ENCODE measurements at regions not wholly inside any gene's neighbourhood (a gene's known extent, or its start where the extent isn't known, plus 50 kb on each side); places are given as distances from the start of the nearest gene placed in this dataset.
A peak's percentile ranks its signal among the peaks of the same experiment; 100 is the strongest.
"Not testable (repeated sequence)": the region's sequence is repeated elsewhere in the genome, so short reads cannot be mapped to it uniquely, and the experiment has no call there.

- H3K9me3 ChIP-seq (replicated peaks in 1 of 2; ENCODE audit: control insufficient read depth in 2 of 2, insufficient read depth in 1 of 2, low read depth in 1 of 2, low read length in 2 of 2); H3K23ac ChIP-seq (ENCODE audit: low read depth, low read length, poor library complexity); H3K18ac ChIP-seq (ENCODE audit: low read length); H3K4ac ChIP-seq (ENCODE audit: low read length); H2AK5ac ChIP-seq (ENCODE audit: low read depth, low read length); H3K27ac ChIP-seq (replicated peaks; ENCODE audit: low read length); H4K91ac ChIP-seq (ENCODE audit: low read depth, low read length, poor library complexity); H2AFZ ChIP-seq (ENCODE audit: low read length); H2BK15ac ChIP-seq (ENCODE audit: low read length); H4K8ac ChIP-seq (ENCODE audit: low read depth, low read length); H2BK120ac ChIP-seq (ENCODE audit: low read depth, low read length); H3K4me2 ChIP-seq (ENCODE audit: insufficient read depth, low read length, poor library complexity, severe bottlenecking); DNase-seq (ENCODE audit: low spot score); H3K14ac ChIP-seq (ENCODE audit: low read length); H2BK5ac ChIP-seq (ENCODE audit: low read length); H3K79me1 ChIP-seq (ENCODE audit: low read depth, low read length); H3K4me1 ChIP-seq (ENCODE audit: control insufficient read depth in 2 of 2, insufficient read depth in 1 of 2, low read depth in 1 of 2, low read length in 2 of 2); H3K9ac ChIP-seq (ENCODE audit: low read depth, low read length, poor library complexity); H3K36me3 ChIP-seq (replicated peaks in 1 of 2; ENCODE audit: control insufficient read depth in 2 of 2, insufficient read depth in 2 of 2, low read length in 2 of 2); H3K4me3 ChIP-seq (ENCODE audit: low read length in 2 of 2); H2BK12ac ChIP-seq (ENCODE audit: low read length): not testable (repeated sequence)
- no CpG with 5 or more reads among the region's 6 CpGs for WGBS, 2 donors (ENCODE audit: extremely low coverage in 2 of 2, insufficient read length in 2 of 2, insufficient replicate concordance in 1 of 2)
- peaks cover 0 to 14% (median 0%) of the 10 kb centered on the region in 3 experiments for H3K27me3 ChIP-seq (ENCODE audit: control insufficient read depth in 3 of 3, insufficient read depth in 3 of 3, low read depth in 1 of 3, low read length in 3 of 3)
These were observed 88.6 kb upstream of the CUX1 start for GRCh38 chr7:101728873-101729240.

DNA sequence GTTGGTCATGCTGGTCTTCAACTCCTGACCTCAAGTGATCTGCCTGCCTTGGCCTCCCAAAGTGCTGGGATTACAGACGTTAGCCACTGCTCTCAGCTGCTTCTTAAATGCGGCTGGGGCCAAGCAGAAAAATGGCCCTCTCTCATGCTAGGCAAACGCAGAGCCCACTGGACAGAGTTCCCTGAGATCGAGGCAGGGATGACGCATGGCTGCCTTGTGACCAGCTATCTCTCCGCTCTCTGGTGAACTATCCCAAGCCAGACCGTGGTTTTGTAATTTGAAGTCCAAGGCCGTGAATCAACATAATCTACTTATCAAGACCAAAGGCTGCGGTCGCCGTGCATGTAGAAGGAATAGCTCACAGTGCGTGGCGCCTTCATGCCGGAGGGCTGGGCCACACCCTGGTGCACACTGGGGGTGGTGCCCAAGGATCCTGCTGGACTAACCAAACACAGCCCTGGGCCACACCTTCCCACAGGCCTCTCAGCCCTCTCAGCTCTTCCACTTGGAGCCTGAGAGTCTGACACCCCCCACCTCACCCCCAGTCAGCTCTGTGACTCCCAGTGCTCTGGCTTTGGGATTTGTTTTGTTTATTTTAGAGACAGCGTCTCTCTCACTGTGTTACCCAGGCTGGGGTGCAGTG lies 88.1 kb upstream of the CUX1 start:
- H3K4me3 ChIP-seq (ENCODE audit: low read length in 2 of 2) = no peak overlapping the region
- H3K18ac ChIP-seq (ENCODE audit: low read length) = peak overlapping the region; percentile 78
- H2AK5ac ChIP-seq (ENCODE audit: low read depth, low read length) = peak overlapping the region; percentile 92
- H3K4me2 ChIP-seq (ENCODE audit: insufficient read depth, low read length, poor library complexity, severe bottlenecking) = no peak overlapping the region
- H3K9me3 ChIP-seq (replicated peaks in 1 of 2; ENCODE audit: control insufficient read depth in 2 of 2, insufficient read depth in 1 of 2, low read depth in 1 of 2, low read length in 2 of 2) = peaks cover 0 to 1% of the 10 kb centered on the region in 2 donors
- H2BK12ac ChIP-seq (ENCODE audit: low read length) = no peak overlapping the region
- H3K27ac ChIP-seq (replicated peaks; ENCODE audit: low read length) = no peak overlapping the region
- no peaks in the 10 kb centered on the region for H3K36me3 ChIP-seq (replicated peaks in 1 of 2; ENCODE audit: control insufficient read depth in 2 of 2, insufficient read depth in 2 of 2, low read length in 2 of 2)
- no peak overlapping the region for H2BK120ac ChIP-seq (ENCODE audit: low read depth, low read length)
- H4K91ac ChIP-seq (ENCODE audit: low read depth, low read length, poor library complexity) = no peak overlapping the region
- H3K4ac ChIP-seq (ENCODE audit: low read length) = no peak overlapping the region
- H3K14ac ChIP-seq (ENCODE audit: low read length) = no peak overlapping the region
- no peak overlapping the region for H3K9ac ChIP-seq (ENCODE audit: low read depth, low read length, poor library complexity)
- H3K23ac ChIP-seq (ENCODE audit: low read depth, low read length, poor library complexity) = no peak overlapping the region
- H2AFZ ChIP-seq (ENCODE audit: low read length) = no peak overlapping the region
- no peak for DNase-seq (ENCODE audit: low spot score)
- H3K4me1 ChIP-seq (ENCODE audit: control insufficient read depth in 2 of 2, insufficient read depth in 1 of 2, low read depth in 1 of 2, low read length in 2 of 2) = peaks cover 0 to 11% of the 10 kb centered on the region in 2 donors
- H3K27me3 ChIP-seq (ENCODE audit: control insufficient read depth in 3 of 3, insufficient read depth in 3 of 3, low read depth in 1 of 3, low read length in 3 of 3) = peaks cover 0 to 14% (median 0%) of the 10 kb centered on the region in 3 experiments
- H2BK15ac ChIP-seq (ENCODE audit: low read length) = no peak overlapping the region
- WGBS, 2 donors (ENCODE audit: extremely low coverage in 2 of 2, insufficient read length in 2 of 2, insufficient replicate concordance in 1 of 2) = no CpG with 5 or more reads among the region's 15 CpGs
- H2BK5ac ChIP-seq (ENCODE audit: low read length) = no peak overlapping the region
- H3K79me1 ChIP-seq (ENCODE audit: low read depth, low read length) = no peaks in the 10 kb centered on the region
- no peak overlapping the region for H4K8ac ChIP-seq (ENCODE audit: low read depth, low read length)

- Histone ChIP-seq H2AFZ (ENCODE audit: low read length) (no peak overlapping the region), H3K27ac (replicated peaks; ENCODE audit: low read length) (no peak overlapping the region), H4K91ac (ENCODE audit: low read depth, low read length, poor library complexity) (no peak overlapping the region), H3K27me3 (ENCODE audit: control insufficient read depth in 3 of 3, insufficient read depth in 3 of 3, low read depth in 1 of 3, low read length in 3 of 3) (peaks cover 0 to 14% (median 0%) of the 10 kb centered on the region in 3 experiments), H3K9me3 (replicated peaks in 1 of 2; ENCODE audit: control insufficient read depth in 2 of 2, insufficient read depth in 1 of 2, low read depth in 1 of 2, low read length in 2 of 2) (no peaks in the 10 kb centered on the region), H3K18ac (ENCODE audit: low read length) (peak overlapping the region; percentile 59), H2BK120ac (ENCODE audit: low read depth, low read length) (no peak overlapping the region), H3K4ac (ENCODE audit: low read length) (no peak overlapping the region), H3K23ac (ENCODE audit: low read depth, low read length, poor library complexity) (no peak overlapping the region), H2BK12ac (ENCODE audit: low read length) (no peak overlapping the region), H4K8ac (ENCODE audit: low read depth, low read length) (no peak overlapping the region), H3K14ac (ENCODE audit: low read length) (no peak overlapping the region), H3K79me1 (ENCODE audit: low read depth, low read length) (no peaks in the 10 kb centered on the region), H3K9ac (ENCODE audit: low read depth, low read length, poor library complexity) (peak overlapping the region; percentile 50), H2BK5ac (ENCODE audit: low read length) (no peak overlapping the region), H3K4me2 (ENCODE audit: insufficient read depth, low read length, poor library complexity, severe bottlenecking) (no peak overlapping the region), H3K36me3 (replicated peaks in 1 of 2; ENCODE audit: control insufficient read depth in 2 of 2, insufficient read depth in 2 of 2, low read length in 2 of 2) (no peaks in the 10 kb centered on the region), H3K4me3 (ENCODE audit: low read length in 2 of 2) (no peak overlapping the region), H3K4me1 (ENCODE audit: control insufficient read depth in 2 of 2, insufficient read depth in 1 of 2, low read depth in 1 of 2, low read length in 2 of 2) (peaks cover 0 to 12% of the 10 kb centered on the region in 2 donors), H2AK5ac (ENCODE audit: low read depth, low read length) (no peak overlapping the region), H2BK15ac (ENCODE audit: low read length) (no peak overlapping the region)
- no CpG with 5 or more reads among the region's 11 CpGs for WGBS, 2 donors (ENCODE audit: extremely low coverage in 2 of 2, insufficient read length in 2 of 2, insufficient replicate concordance in 1 of 2)
- no peak for DNase-seq (ENCODE audit: low spot score)
These were observed 85.8 kb upstream of the CUX1 start for GRCh38 chr7:101731502-101732084.

DNA sequence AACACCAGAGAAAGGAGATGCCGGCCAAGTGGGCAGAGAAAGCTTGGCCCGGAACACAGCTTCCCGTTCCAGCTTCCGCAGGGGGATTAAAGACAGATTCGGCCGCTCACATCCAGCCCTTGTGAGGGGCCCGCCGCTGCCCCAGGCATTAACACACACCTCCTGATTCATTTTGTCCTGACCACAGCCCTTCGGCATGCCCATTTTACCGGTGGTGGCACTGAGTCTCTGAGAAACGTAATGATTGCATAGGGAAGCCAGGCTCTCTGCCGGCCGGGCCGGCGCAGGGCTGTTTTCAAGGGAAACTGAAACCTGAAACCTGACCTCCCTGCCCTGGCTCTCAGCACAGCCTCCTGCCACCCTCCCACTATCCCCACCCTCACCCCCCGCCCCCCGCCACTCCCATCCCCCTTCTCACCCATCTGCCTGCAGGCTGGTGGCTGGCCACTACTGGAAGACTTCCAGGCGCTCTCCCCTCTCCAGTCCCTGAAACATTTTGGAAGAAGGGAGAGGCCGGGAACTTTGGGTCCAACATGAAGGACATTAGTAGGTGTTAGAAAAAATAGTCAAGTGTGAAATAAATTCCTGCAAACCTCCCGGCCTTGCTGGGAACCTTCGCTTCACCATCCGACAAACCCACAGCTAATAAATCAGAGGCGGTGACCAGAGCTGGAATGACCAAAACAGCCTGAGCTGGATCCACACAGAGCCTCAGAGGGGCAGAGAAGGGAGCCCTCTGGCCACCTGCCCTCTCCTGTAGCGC lies 83.5 kb upstream of the CUX1 start:
- no CpG with 5 or more reads among the region's 24 CpGs for WGBS, 2 donors (ENCODE audit: extremely low coverage in 2 of 2, insufficient read length in 2 of 2, insufficient replicate concordance in 1 of 2)
- Histone ChIP-seq H3K9me3 (replicated peaks in 1 of 2; ENCODE audit: control insufficient read depth in 2 of 2, insufficient read depth in 1 of 2, low read depth in 1 of 2, low read length in 2 of 2) (no peaks in the 10 kb centered on the region), H3K14ac (ENCODE audit: low read length) (no peak overlapping the region), H3K4ac (ENCODE audit: low read length) (no peak overlapping the region), H3K18ac (ENCODE audit: low read length) (peak overlapping the region; percentile 90), H4K8ac (ENCODE audit: low read depth, low read length) (no peak overlapping the region), H2BK12ac (ENCODE audit: low read length) (peak overlapping the region; percentile 41), H3K9ac (ENCODE audit: low read depth, low read length, poor library complexity) (no peak overlapping the region), H3K36me3 (replicated peaks in 1 of 2; ENCODE audit: control insufficient read depth in 2 of 2, insufficient read depth in 2 of 2, low read length in 2 of 2) (no peaks in the 10 kb centered on the region), H3K27me3 (ENCODE audit: control insufficient read depth in 3 of 3, insufficient read depth in 3 of 3, low read depth in 1 of 3, low read length in 3 of 3) (peaks cover 0 to 11% (median 0%) of the 10 kb centered on the region in 3 experiments), H3K4me2 (ENCODE audit: insufficient read depth, low read length, poor library complexity, severe bottlenecking) (peak overlapping the region; percentile 45), H3K23ac (ENCODE audit: low read depth, low read length, poor library complexity) (no peak overlapping the region), H3K79me1 (ENCODE audit: low read depth, low read length) (no peaks in the 10 kb centered on the region), H4K91ac (ENCODE audit: low read depth, low read length, poor library complexity) (no peak overlapping the region), H2AFZ (ENCODE audit: low read length) (peak overlapping the region; percentile 51), H3K27ac (replicated peaks; ENCODE audit: low read length) (no peak overlapping the region), H2BK15ac (ENCODE audit: low read length) (peak overlapping the region; percentile 95), H3K4me3 (ENCODE audit: low read length in 2 of 2) (no peak overlapping the region), H2BK120ac (ENCODE audit: low read depth, low read length) (peak overlapping the region; percentile 81), H2BK5ac (ENCODE audit: low read length) (peak overlapping the region; percentile 66), H3K4me1 (ENCODE audit: control insufficient read depth in 2 of 2, insufficient read depth in 1 of 2, low read depth in 1 of 2, low read length in 2 of 2) (peaks cover 0 to 8% of the 10 kb centered on the region in 2 donors), H2AK5ac (ENCODE audit: low read depth, low read length) (peak overlapping the region; percentile 81)
- DNase-seq (ENCODE audit: low spot score) = peak; percentile 40

Data from neuronal stem cell (in vitro differentiated cells).